ENCODE measurements at regions not wholly inside any gene's neighbourhood (a gene's known extent, or its start where the extent isn't known, plus 50 kb on each side); places are given as distances from the start of the nearest gene placed in this dataset.

GRCh38 chr5:92504346-92504745 lies 1076.7 kb downstream of the NR2F1-AS1 start:
- TF ChIP-seq POLR2A (IDR thresholded peaks at IDR 0.05) (no peak), POLR2AphosphoS5 (IDR thresholded peaks at IDR 0.05) (no peak), CTCF (IDR thresholded peaks at IDR 0.05 in 8 of 11, conservative IDR thresholded peaks at IDR 0.05 in 3 of 11) (no peak)

All from spleen (tissue), 7 donors.